ENCODE measurements at regions not wholly inside any gene's neighbourhood (a gene's known extent, or its start where the extent isn't known, plus 50 kb on each side); places are given as distances from the start of the nearest gene placed in this dataset.

GRCh38 chrX:121569609-121570008 lies 522.2 kb downstream of the GLUD2 start:
- no peak for TF ChIP-seq RXRA (IDR thresholded peaks at IDR 0.05)
- no peak for TF ChIP-seq EGR1 (IDR thresholded peaks at IDR 0.05; ENCODE audit: low read depth in 2 of 2)
- no peak for TF ChIP-seq CTCF (IDR thresholded peaks at IDR 0.05; ENCODE audit: low read depth, low read length, missing input control)
- TF ChIP-seq REST (IDR thresholded peaks at IDR 0.05), result no peak
- TF ChIP-seq TAF1 (conservative IDR thresholded peaks at IDR 0.05), result no peak
- TF ChIP-seq SP1 (IDR thresholded peaks at IDR 0.05), result no peak
- TF ChIP-seq RAD21 (IDR thresholded peaks at IDR 0.05), result no peak
